ENCODE measurements at regions not wholly inside any gene's neighbourhood (a gene's known extent, or its start where the extent isn't known, plus 50 kb on each side); places are given as distances from the start of the nearest gene placed in this dataset.

- no peak for DNase-seq
- Histone ChIP-seq H3K27me3 (no peaks in the 10 kb centered on the region), H3K9me3 (no peaks in the 10 kb centered on the region), H3K4me1 (ENCODE audit: insufficient read depth) (peaks cover 5% of the 10 kb centered on the region), H3K4me3 (no peak overlapping the region), H3K36me3 (no peaks in the 10 kb centered on the region), H3K27ac (no peak overlapping the region)
- 49 to 62% (median 53%) methylated on average over 8 of the region's 8 CpGs for WGBS, 3 donors
- TF ChIP-seq EP300 (IDR thresholded peaks at IDR 0.05) (no peak), POLR2A (IDR thresholded peaks at IDR 0.05) (no peak), CTCF (IDR thresholded peaks at IDR 0.05) (no peak)
- intact Hi-C loops (cut with DNase I), result no loop called here
These were observed 69.0 kb upstream of the CPLX2 start for GRCh38 chr5:175802361-175802760.

- intact Hi-C loops (cut with DNase I), result no loop called here
- no peaks in the 10 kb centered on the region for H3K27me3 ChIP-seq
- no peak overlapping the region for H3K27ac ChIP-seq
- 74 to 80% (median 74%) methylated on average over 5 of the region's 5 CpGs for WGBS, 3 donors
- TF ChIP-seq CTCF (IDR thresholded peaks at IDR 0.05), result no peak
- TF ChIP-seq POLR2A (IDR thresholded peaks at IDR 0.05), result no peak
- no peak for TF ChIP-seq EP300 (IDR thresholded peaks at IDR 0.05)
- no peaks in the 10 kb centered on the region for H3K4me1 ChIP-seq (ENCODE audit: insufficient read depth)
- H3K9me3 ChIP-seq, result no peaks in the 10 kb centered on the region
- DNase-seq, result no peak
- no peak overlapping the region for H3K4me3 ChIP-seq
- no peaks in the 10 kb centered on the region for H3K36me3 ChIP-seq
These were observed 68.1 kb upstream of the CPLX2 start for GRCh38 chr5:175803254-175803653.

GRCh38 chr5:175803736-175804454 is 67.5 kb upstream of the CPLX2 start:
- Histone ChIP-seq H3K4me3 (no peak overlapping the region), H3K9me3 (no peaks in the 10 kb centered on the region), H3K27me3 (no peaks in the 10 kb centered on the region), H3K36me3 (no peaks in the 10 kb centered on the region), H3K27ac (no peak overlapping the region), H3K4me1 (ENCODE audit: insufficient read depth) (no peaks in the 10 kb centered on the region)
- TF ChIP-seq POLR2A (IDR thresholded peaks at IDR 0.05) (no peak), CTCF (IDR thresholded peaks at IDR 0.05) (no peak), EP300 (IDR thresholded peaks at IDR 0.05) (no peak)
- 56 to 70% (median 56%) methylated on average over 8 of the region's 8 CpGs for WGBS, 3 donors
- no peak for DNase-seq
- intact Hi-C loops (cut with DNase I), result no loop called here

- H3K27me3 ChIP-seq, result no peaks in the 10 kb centered on the region
- H3K4me1 ChIP-seq (ENCODE audit: insufficient read depth), result no peaks in the 10 kb centered on the region
- no peaks in the 10 kb centered on the region for H3K36me3 ChIP-seq
- intact Hi-C loops (cut with DNase I), result no loop called here
- H3K4me3 ChIP-seq, result no peak overlapping the region
- WGBS, 3 donors, result 54 to 68% (median 58%) methylated on average over 12 of the region's 12 CpGs
- H3K27ac ChIP-seq, result no peak overlapping the region
- TF ChIP-seq CTCF (IDR thresholded peaks at IDR 0.05) (no peak), EP300 (IDR thresholded peaks at IDR 0.05) (no peak), POLR2A (IDR thresholded peaks at IDR 0.05) (no peak)
- no peak for DNase-seq
- no peaks in the 10 kb centered on the region for H3K9me3 ChIP-seq
These were observed 65.9 kb upstream of the CPLX2 start for GRCh38 chr5:175805256-175806011.

Data from ovary (tissue), 7 donors.